Calu3 (cell line): ENCODE measurements at regions not wholly inside any gene's neighbourhood (a gene's known extent, or its start where the extent isn't known, plus 50 kb on each side); places are given as distances from the start of the nearest gene placed in this dataset.

Source experiments
- BruUV-seq: library from RNA; stranded (reverse); fragments of 400-500 nt; replicated peaks from 2 replicates; lab custom pipeline; 2021; lab: Mats Ljungman, UMichigan
- CTCF ChIA-PET: fragments of 300-600 bp; sonication (Branson Sonifier 250); formaldehyde crosslinking; loops from one replicate; lab custom pipeline; 2022; ENCODE audit warnings: antibody characterized with exemption; lab: Charles Lee
- DNase-seq: peaks from one replicate; pipeline ENCODE4 v3.0.0; 2022
- H3K27ac Mint-ChIP-seq: one replicate; pipeline ENCODE4 v1.8.0; 2022; ENCODE audit warnings: mixed read lengths; ENCODE audit not compliant: unreplicated experiment
- H3K27me3 Mint-ChIP-seq: one replicate; pipeline ENCODE4 v1.8.0; 2022; ENCODE audit warnings: mixed read lengths; ENCODE audit not compliant: unreplicated experiment
- H3K36me3 Mint-ChIP-seq: one replicate; pipeline ENCODE4 v1.8.0; 2022; ENCODE audit warnings: mild to moderate bottlenecking, moderate library complexity, mixed read lengths; ENCODE audit not compliant: insufficient read depth, unreplicated experiment
- H3K4me1 Mint-ChIP-seq: one replicate; pipeline ENCODE4 v1.8.0; 2022; ENCODE audit warnings: mild to moderate bottlenecking, low read depth, mixed read lengths; ENCODE audit not compliant: unreplicated experiment
- H3K4me3 Mint-ChIP-seq: one replicate; pipeline ENCODE4 v1.8.0; 2022; ENCODE audit warnings: mild to moderate bottlenecking, low read depth, moderate library complexity, mixed read lengths; ENCODE audit not compliant: unreplicated experiment
- H3K9me3 Mint-ChIP-seq: one replicate; pipeline ENCODE4 v1.8.0; 2022; ENCODE audit warnings: low read depth, mixed read lengths; ENCODE audit not compliant: unreplicated experiment
- intact Hi-C: fragments of 100-400 bp; cut with micrococcal nuclease; formaldehyde crosslinking; loops from one replicate; pipeline ENCODE4 v1.10.0; 2022; ENCODE audit not compliant: unreplicated experiment
- TF ChIP-seq, protein P1 (sequence below): fragments of 200-600 bp; IDR thresholded peaks from one replicate; pipeline ENCODE4 v1.8.0; 2022; ENCODE audit warnings: antibody characterized with exemption; ENCODE audit not compliant: unreplicated experiment

DNA sequence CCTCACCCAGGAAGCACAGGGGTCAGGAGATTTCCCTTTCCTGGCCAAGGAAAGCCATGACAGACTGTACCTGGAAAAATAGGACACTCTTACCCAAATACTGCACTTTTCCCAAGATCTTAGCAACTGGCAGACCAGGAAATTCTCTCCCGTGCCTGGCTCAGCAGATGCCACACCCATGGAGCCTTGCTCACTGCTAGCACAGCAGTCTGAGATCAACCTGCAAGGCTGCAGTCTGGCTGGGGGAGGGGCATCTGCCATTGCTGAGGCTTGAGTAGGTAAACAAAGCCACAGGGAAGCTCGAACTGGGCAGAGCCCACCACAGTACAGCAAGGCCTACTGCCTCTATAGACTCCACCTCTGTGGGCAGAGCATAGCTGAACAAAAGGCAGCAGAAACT lies 567.3 kb upstream of the LMCD1 start:
- Mint-ChIP-seq H3K9me3 (peaks cover 9% of the 10 kb centered on the region), H3K4me3 (no peak overlapping the region), H3K4me1 (no peaks in the 10 kb centered on the region), H3K27ac (no peak overlapping the region), H3K27me3 (no peaks in the 10 kb centered on the region), H3K36me3 (no peaks in the 10 kb centered on the region)
- CTCF ChIA-PET: no interaction called here
- intact Hi-C loops: no loop called here
- BruUV-seq: no TSS peak
- no peak for DNase-seq
- TF ChIP-seq, protein P1, sequence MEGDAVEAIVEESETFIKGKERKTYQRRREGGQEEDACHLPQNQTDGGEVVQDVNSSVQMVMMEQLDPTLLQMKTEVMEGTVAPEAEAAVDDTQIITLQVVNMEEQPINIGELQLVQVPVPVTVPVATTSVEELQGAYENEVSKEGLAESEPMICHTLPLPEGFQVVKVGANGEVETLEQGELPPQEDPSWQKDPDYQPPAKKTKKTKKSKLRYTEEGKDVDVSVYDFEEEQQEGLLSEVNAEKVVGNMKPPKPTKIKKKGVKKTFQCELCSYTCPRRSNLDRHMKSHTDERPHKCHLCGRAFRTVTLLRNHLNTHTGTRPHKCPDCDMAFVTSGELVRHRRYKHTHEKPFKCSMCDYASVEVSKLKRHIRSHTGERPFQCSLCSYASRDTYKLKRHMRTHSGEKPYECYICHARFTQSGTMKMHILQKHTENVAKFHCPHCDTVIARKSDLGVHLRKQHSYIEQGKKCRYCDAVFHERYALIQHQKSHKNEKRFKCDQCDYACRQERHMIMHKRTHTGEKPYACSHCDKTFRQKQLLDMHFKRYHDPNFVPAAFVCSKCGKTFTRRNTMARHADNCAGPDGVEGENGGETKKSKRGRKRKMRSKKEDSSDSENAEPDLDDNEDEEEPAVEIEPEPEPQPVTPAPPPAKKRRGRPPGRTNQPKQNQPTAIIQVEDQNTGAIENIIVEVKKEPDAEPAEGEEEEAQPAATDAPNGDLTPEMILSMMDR: no peak

DNA sequence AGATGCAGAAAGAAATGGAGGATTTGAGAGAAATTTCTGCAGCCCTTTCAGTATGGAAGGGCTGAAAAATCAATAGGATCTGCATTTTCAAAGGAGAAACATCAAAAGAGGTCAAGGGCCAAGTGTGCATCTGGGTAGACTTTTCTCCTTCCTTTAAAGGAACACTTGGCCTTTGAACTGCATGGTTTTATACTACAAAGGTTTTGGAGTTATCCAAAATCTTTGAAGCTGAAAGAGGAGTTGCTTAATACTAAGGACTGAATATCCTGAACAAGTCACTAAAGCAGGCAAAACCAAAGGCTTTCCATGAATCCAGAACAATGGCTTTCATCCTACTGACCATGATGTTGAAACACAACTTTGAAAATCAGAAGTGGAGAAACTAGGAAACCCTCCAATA lies 553.7 kb upstream of the LMCD1 start:
- Mint-ChIP-seq H3K27ac (no peak overlapping the region), H3K36me3 (peaks cover 5% of the 10 kb centered on the region), H3K4me1 (no peaks in the 10 kb centered on the region), H3K9me3 (peaks cover 8% of the 10 kb centered on the region), H3K4me3 (no peak overlapping the region), H3K27me3 (no peaks in the 10 kb centered on the region)
- BruUV-seq: no TSS peak
- TF ChIP-seq, protein P1: no peak
- CTCF ChIA-PET: no interaction called here
- intact Hi-C loops: no loop called here
- no peak for DNase-seq

DNA sequence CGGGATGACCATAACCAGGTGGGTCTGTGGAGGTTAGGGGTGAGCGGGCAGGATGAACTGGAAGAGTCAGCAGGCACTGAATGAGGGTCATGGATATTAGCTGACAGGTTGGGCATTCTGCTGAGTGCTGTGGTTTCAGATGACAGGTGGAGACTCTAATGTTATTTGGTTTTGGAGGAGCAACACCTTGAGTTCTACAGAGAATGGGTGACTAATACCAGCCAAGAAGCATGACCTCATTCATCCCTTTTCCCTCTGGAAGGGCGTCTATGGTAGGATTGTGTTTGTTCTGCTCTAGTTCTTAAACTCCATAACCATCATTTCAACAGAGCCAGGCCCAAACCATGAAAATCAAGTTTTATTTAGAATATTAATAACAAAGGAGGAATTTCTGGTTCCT lies 550.7 kb upstream of the LMCD1 start:
- intact Hi-C loops: no loop called here
- Mint-ChIP-seq H3K27me3 (no peaks in the 10 kb centered on the region), H3K4me1 (no peaks in the 10 kb centered on the region), H3K36me3 (peaks cover 5% of the 10 kb centered on the region), H3K9me3 (peaks cover 6% of the 10 kb centered on the region), H3K4me3 (no peak overlapping the region), H3K27ac (no peak overlapping the region)
- TF ChIP-seq, protein P1: no peak
- CTCF ChIA-PET: no interaction called here
- BruUV-seq: no TSS peak
- DNase-seq: no peak

DNA sequence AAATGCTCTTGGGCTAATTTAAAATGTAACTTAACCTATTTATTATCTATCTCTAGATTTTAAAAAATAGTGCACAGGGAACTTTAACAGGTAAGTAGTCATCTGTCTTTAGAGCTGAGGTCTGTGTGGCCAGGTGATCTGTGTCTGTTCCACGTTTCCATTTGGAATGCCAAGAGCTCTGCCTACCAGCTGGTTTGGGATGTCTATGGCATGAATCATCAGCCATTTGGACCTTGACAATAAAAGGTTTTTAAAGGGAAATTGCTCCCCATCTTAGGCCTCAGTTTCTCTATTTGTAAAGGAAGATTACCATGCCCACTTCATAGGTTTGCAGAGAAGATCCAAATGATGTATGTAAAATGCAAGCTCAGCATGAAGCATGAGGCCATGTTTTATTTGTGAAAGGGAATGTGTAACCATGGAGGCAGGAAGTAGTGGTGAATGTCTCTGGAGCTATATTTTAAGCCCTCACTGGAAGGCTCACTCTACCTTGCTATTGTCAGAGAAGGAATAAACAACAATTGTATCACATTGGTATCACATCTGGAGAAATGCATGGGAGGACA lies 548.1 kb upstream of the LMCD1 start:
- intact Hi-C loops: no loop called here
- H3K9me3 Mint-ChIP-seq: peaks cover 3% of the 10 kb centered on the region
- no peak overlapping the region for H3K4me3 Mint-ChIP-seq
- no peaks in the 10 kb centered on the region for H3K4me1 Mint-ChIP-seq
- TF ChIP-seq, protein P1: no peak
- peaks cover 5% of the 10 kb centered on the region for H3K36me3 Mint-ChIP-seq
- no peak overlapping the region for H3K27ac Mint-ChIP-seq
- BruUV-seq: no TSS peak
- no peak for DNase-seq
- CTCF ChIA-PET: no interaction called here
- no peaks in the 10 kb centered on the region for H3K27me3 Mint-ChIP-seq
